ENCODE measurements at regions not wholly inside any gene's neighbourhood (a gene's known extent, or its start where the extent isn't known, plus 50 kb on each side); places are given as distances from the start of the nearest gene placed in this dataset.

- intact Hi-C loops (cut with micrococcal nuclease) = no loop called here
- ATAC-seq (ENCODE audit: low read depth) (no peak), DNase-seq (no peak)
- Histone ChIP-seq H3K4me2 (replicated peaks; ENCODE audit: low read depth, low read length, poor library complexity, severe bottlenecking) (no peak overlapping the region), H3K4me3 (ENCODE audit: control extremely low read depth in 1 of 5, extremely low read depth in 1 of 5, insufficient read depth in 1 of 5, low read depth in 2 of 5, low read length in 4 of 5) (no peak overlapping the region), H3K27me3 (replicated peaks in 1 of 4; ENCODE audit: control extremely low read depth in 1 of 4, control insufficient read depth in 3 of 4, insufficient read depth in 4 of 4, low read length in 3 of 4) (peaks cover 0 to 5% (median 0%) of the 10 kb centered on the region in 4 experiments), H3K27ac (ENCODE audit: low read length in 2 of 2) (no peak overlapping the region), H3K9me3 (ENCODE audit: control extremely low read depth in 1 of 3, control insufficient read depth in 2 of 3, insufficient read depth in 1 of 3, low read length in 2 of 3) (peaks cover 0 to 9% (median 0%) of the 10 kb centered on the region in 3 donors), H4K20me1 (ENCODE audit: control insufficient read depth, insufficient read depth, low read length, poor library complexity, severe bottlenecking) (no peaks in the 10 kb centered on the region), H3K36me3 (replicated peaks in 1 of 2; ENCODE audit: control extremely low read depth in 1 of 2, control insufficient read depth in 1 of 2, extremely low read depth in 1 of 2, insufficient read depth in 2 of 2, low read length in 1 of 2) (no peaks in the 10 kb centered on the region), H3K9ac (ENCODE audit: low read length) (no peak overlapping the region), H2AFZ (ENCODE audit: insufficient read depth, low read depth, low read length, poor library complexity, severe bottlenecking) (no peak overlapping the region), H3K4me1 (ENCODE audit: control insufficient read depth in 2 of 2, insufficient read depth in 2 of 2, low read length in 2 of 2) (no peaks in the 10 kb centered on the region), H3K79me2 (ENCODE audit: control insufficient read depth, insufficient read depth, low read length) (no peaks in the 10 kb centered on the region)
- H3K9me3 Mint-ChIP-seq (ENCODE audit: insufficient read depth) = no peaks in the 10 kb centered on the region
- H3K4me3 Mint-ChIP-seq = no peak overlapping the region
- H3K4me1 Mint-ChIP-seq = no peaks in the 10 kb centered on the region
- no peak for TF ChIP-seq CTCF (IDR thresholded peaks at IDR 0.05)
- no peak for TF ChIP-seq EZH2 (IDR thresholded peaks at IDR 0.05; ENCODE audit: borderline replicate concordance, insufficient read depth, low read depth, low read length, poor library complexity, severe bottlenecking)
- CTCF ChIA-PET = no interaction called here
- no peak overlapping the region for H3K27ac Mint-ChIP-seq
- WGBS (ENCODE audit: insufficient coverage) = 93% methylated on average over 5 of the region's 7 CpGs
- peaks cover 8% of the 10 kb centered on the region for H3K27me3 Mint-ChIP-seq
- POLR2A ChIA-PET = no interaction called here
Observed at GRCh38 chr1:229943148-229943714, 123.8 kb upstream of the GALNT2 start.

- Mint-ChIP-seq H3K4me3 (no peak overlapping the region), H3K27ac (no peak overlapping the region), H3K4me1 (no peaks in the 10 kb centered on the region), H3K27me3 (peaks cover 6% of the 10 kb centered on the region), H3K9me3 (ENCODE audit: insufficient read depth) (no peaks in the 10 kb centered on the region)
- Histone ChIP-seq H3K4me3 (ENCODE audit: control extremely low read depth in 1 of 5, extremely low read depth in 1 of 5, insufficient read depth in 1 of 5, low read depth in 2 of 5, low read length in 4 of 5) (no peak overlapping the region), H3K36me3 (replicated peaks in 1 of 2; ENCODE audit: control extremely low read depth in 1 of 2, control insufficient read depth in 1 of 2, extremely low read depth in 1 of 2, insufficient read depth in 2 of 2, low read length in 1 of 2) (no peaks in the 10 kb centered on the region), H4K20me1 (ENCODE audit: control insufficient read depth, insufficient read depth, low read length, poor library complexity, severe bottlenecking) (no peaks in the 10 kb centered on the region), H3K4me2 (replicated peaks; ENCODE audit: low read depth, low read length, poor library complexity, severe bottlenecking) (no peak overlapping the region), H3K9ac (ENCODE audit: low read length) (no peak overlapping the region), H3K27ac (ENCODE audit: low read length in 2 of 2) (no peak overlapping the region), H3K79me2 (ENCODE audit: control insufficient read depth, insufficient read depth, low read length) (no peaks in the 10 kb centered on the region), H3K4me1 (ENCODE audit: control insufficient read depth in 2 of 2, insufficient read depth in 2 of 2, low read length in 2 of 2) (no peaks in the 10 kb centered on the region), H2AFZ (ENCODE audit: insufficient read depth, low read depth, low read length, poor library complexity, severe bottlenecking) (no peak overlapping the region), H3K27me3 (replicated peaks in 1 of 4; ENCODE audit: control extremely low read depth in 1 of 4, control insufficient read depth in 3 of 4, insufficient read depth in 4 of 4, low read length in 3 of 4) (peaks cover 0 to 5% (median 0%) of the 10 kb centered on the region in 4 experiments), H3K9me3 (ENCODE audit: control extremely low read depth in 1 of 3, control insufficient read depth in 2 of 3, insufficient read depth in 1 of 3, low read length in 2 of 3) (peaks cover 0 to 9% (median 0%) of the 10 kb centered on the region in 3 donors)
- no peak for TF ChIP-seq EZH2 (IDR thresholded peaks at IDR 0.05; ENCODE audit: borderline replicate concordance, insufficient read depth, low read depth, low read length, poor library complexity, severe bottlenecking)
- no peak for TF ChIP-seq CTCF (IDR thresholded peaks at IDR 0.05)
- ATAC-seq (ENCODE audit: low read depth) (no peak), DNase-seq (no peak)
- ChIA-PET POLR2A (no interaction called here), CTCF (no interaction called here)
- intact Hi-C loops (cut with micrococcal nuclease) = no loop called here
- WGBS (ENCODE audit: insufficient coverage) = 94% methylated on average over 29 of the region's 29 CpGs
Observed at GRCh38 chr1:229943988-229944743, 122.9 kb upstream of the GALNT2 start.

All from B cell (primary cell).